HG03139 (cell line): ENCODE measurements at regions not wholly inside any gene's neighbourhood (a gene's known extent, or its start where the extent isn't known, plus 50 kb on each side); places are given as distances from the start of the nearest gene placed in this dataset.

Experiments used
- ATAC-seq: cut with Tn5 transposase; IDR thresholded peaks from one replicate; pipeline ENCODE4 v1.9.1; 2021; ENCODE audit not compliant: unreplicated experiment

GRCh38 chr7:41024126-41024525 lies 678.8 kb downstream of the INHBA start:
- ATAC-seq = no peak

- ATAC-seq = no peak
Measured at GRCh38 chr7:41020056-41020455, 682.8 kb downstream of the INHBA start.

GRCh38 chr7:41013117-41013516 lies 689.8 kb downstream of the INHBA start:
- ATAC-seq = no peak

GRCh38 chr7:41012041-41012440 lies 690.8 kb downstream of the INHBA start:
- ATAC-seq = no peak

GRCh38 chr7:41010967-41011366 lies 691.9 kb downstream of the INHBA start:
- no peak for ATAC-seq

- no peak for ATAC-seq
Measured at GRCh38 chr7:41010418-41010817, 692.5 kb downstream of the INHBA start.

- no peak for ATAC-seq
Measured at GRCh38 chr7:41007811-41008210, 695.1 kb downstream of the INHBA start.

GRCh38 chr7:41007351-41007751 lies 695.5 kb downstream of the INHBA start:
- no peak for ATAC-seq

GRCh38 chr7:41006306-41006995 lies 696.4 kb downstream of the INHBA start:
- ATAC-seq = no peak

- ATAC-seq = no peak
Measured at GRCh38 chr7:41005374-41005901, 697.5 kb downstream of the INHBA start.

- no peak for ATAC-seq
Measured at GRCh38 chr7:41003977-41004376, 698.9 kb downstream of the INHBA start.

GRCh38 chr7:41003611-41003940 lies 699.3 kb downstream of the INHBA start:
- no peak for ATAC-seq

GRCh38 chr7:41002741-41003610 lies 699.9 kb downstream of the INHBA start:
- ATAC-seq = peak; percentile 56

GRCh38 chr7:41000042-41000441 lies 702.8 kb downstream of the INHBA start:
- no peak for ATAC-seq

GRCh38 chr7:40996233-40996677 lies 706.6 kb downstream of the INHBA start:
- no peak for ATAC-seq

GRCh38 chr7:40990841-40991240 lies 712.0 kb downstream of the INHBA start:
- ATAC-seq = no peak

- no peak for ATAC-seq
Measured at GRCh38 chr7:40987571-40987970, 715.3 kb downstream of the INHBA start.

- no peak for ATAC-seq
Measured at GRCh38 chr7:40986351-40986873, 716.5 kb downstream of the INHBA start.

GRCh38 chr7:40983111-40983510 lies 719.8 kb downstream of the INHBA start:
- no peak for ATAC-seq

GRCh38 chr7:40979296-40979695 lies 723.6 kb downstream of the INHBA start:
- ATAC-seq = no peak

- no peak for ATAC-seq
Measured at GRCh38 chr7:40978047-40978446, 724.8 kb downstream of the INHBA start.

- ATAC-seq = no peak
Measured at GRCh38 chr7:40977533-40977932, 725.4 kb downstream of the INHBA start.
